ENCODE measurements at regions not wholly inside any gene's neighbourhood (a gene's known extent, or its start where the extent isn't known, plus 50 kb on each side); places are given as distances from the start of the nearest gene placed in this dataset.

DNA sequence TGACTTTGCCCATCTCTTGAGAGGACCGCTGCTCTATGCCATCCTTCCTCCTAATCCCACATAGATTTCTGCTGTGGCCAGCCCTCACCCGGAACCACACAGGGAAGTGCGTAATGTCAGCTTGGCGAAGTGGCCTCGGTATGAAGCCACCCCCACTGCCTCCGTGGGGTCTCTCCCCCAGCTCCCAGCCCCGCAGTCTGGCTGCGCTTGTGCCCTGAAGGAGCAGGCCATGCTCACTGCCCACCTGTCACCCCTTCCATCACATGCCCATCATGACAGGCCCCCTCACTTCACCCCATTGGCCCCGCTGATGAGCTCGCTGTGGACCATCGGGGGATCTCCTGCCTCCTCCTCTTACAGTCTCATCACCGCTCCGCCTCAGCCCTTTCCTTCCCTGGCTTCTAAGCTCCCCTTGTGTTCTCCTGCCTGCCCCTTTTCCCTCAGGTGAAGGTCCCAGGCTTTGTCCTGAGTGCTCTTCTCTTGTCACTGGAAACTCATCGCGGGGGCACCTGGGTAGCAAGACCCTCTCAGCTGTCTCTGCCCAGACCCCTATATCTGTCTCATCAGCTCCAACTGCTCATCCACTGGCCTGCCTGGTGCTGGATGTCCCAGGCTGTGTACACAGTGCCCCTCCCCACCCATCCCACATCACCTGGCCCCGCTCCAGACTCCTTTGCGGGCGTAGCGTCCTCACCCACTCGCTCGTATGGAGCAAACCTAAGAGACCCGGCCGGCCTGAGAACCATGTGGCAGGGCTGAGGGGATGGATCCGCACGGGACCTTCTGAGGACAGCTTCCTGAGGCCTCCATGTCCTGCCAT lies 81.7 kb downstream of the GLI2 start:
- H3K36me3 ChIP-seq, result no peaks in the 10 kb centered on the region
- TF ChIP-seq, protein P1, sequence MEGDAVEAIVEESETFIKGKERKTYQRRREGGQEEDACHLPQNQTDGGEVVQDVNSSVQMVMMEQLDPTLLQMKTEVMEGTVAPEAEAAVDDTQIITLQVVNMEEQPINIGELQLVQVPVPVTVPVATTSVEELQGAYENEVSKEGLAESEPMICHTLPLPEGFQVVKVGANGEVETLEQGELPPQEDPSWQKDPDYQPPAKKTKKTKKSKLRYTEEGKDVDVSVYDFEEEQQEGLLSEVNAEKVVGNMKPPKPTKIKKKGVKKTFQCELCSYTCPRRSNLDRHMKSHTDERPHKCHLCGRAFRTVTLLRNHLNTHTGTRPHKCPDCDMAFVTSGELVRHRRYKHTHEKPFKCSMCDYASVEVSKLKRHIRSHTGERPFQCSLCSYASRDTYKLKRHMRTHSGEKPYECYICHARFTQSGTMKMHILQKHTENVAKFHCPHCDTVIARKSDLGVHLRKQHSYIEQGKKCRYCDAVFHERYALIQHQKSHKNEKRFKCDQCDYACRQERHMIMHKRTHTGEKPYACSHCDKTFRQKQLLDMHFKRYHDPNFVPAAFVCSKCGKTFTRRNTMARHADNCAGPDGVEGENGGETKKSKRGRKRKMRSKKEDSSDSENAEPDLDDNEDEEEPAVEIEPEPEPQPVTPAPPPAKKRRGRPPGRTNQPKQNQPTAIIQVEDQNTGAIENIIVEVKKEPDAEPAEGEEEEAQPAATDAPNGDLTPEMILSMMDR (IDR thresholded peaks at IDR 0.05; ENCODE audit: borderline replicate concordance), result no peak
- no peak overlapping the region for H3K27ac ChIP-seq (replicated peaks)
- peaks cover 47% of the 10 kb centered on the region for H3K27me3 ChIP-seq (ENCODE audit: low read depth)
- DNase-seq, result no peak
- H3K4me3 ChIP-seq, result no peak overlapping the region
- intact Hi-C loops (cut with micrococcal nuclease), result no loop called here
- no peaks in the 10 kb centered on the region for H3K4me1 ChIP-seq
- H3K9me3 ChIP-seq (replicated peaks), result no peaks in the 10 kb centered on the region

DNA sequence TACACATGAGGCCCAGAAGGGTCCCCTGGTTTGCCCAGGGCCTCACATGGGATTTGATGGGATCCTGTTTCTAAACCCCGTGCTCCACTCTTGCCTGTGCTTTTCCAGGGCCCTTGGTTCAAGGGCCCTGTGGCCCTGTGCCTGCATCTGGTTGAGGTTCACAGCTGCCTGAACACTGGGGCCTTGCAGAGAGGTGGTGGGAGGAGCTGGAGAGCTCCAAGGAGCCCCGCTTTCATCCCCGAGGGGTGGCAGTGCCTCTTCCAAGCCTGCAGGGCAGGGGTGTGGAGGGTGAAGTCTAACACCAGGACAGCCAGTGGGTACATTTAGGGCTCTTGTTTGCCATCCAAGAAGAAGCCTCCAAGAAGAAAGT lies 82.3 kb downstream of the GLI2 start:
- Histone ChIP-seq H3K4me3 (no peak overlapping the region), H3K27me3 (ENCODE audit: low read depth) (peaks cover 47% of the 10 kb centered on the region), H3K4me1 (no peaks in the 10 kb centered on the region), H3K36me3 (no peaks in the 10 kb centered on the region), H3K9me3 (replicated peaks) (no peaks in the 10 kb centered on the region), H3K27ac (replicated peaks) (no peak overlapping the region)
- intact Hi-C loops (cut with micrococcal nuclease), result no loop called here
- TF ChIP-seq, protein P1 (IDR thresholded peaks at IDR 0.05; ENCODE audit: borderline replicate concordance), result no peak
- DNase-seq, result no peak

DNA sequence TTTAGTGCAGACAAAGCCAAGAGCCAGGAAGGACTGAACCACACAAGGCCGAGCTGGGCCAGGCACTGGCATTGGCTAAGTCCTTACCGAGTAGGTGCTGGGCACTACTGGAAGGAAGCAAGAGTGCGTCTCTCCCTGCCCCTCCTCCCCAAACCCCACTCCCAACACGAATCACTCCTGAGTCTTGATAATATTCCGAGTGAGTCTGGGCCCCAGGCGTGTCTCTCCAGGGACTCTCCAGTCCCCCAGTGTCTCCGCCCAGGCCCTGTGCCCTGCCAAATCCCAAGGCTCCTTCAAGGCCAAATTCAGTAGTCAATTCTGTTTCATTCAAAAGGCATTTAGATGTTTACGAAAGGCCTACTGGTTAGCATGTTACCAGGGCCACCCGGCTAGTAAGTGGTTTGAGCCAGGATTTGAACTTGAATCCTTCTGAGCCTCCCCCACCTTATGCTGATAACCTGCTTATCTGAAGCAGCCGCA lies 82.8 kb downstream of the GLI2 start:
- Histone ChIP-seq H3K4me3 (no peak overlapping the region), H3K4me1 (no peaks in the 10 kb centered on the region), H3K27ac (replicated peaks) (no peak overlapping the region), H3K36me3 (no peaks in the 10 kb centered on the region), H3K9me3 (replicated peaks) (no peaks in the 10 kb centered on the region), H3K27me3 (ENCODE audit: low read depth) (peaks cover 43% of the 10 kb centered on the region)
- TF ChIP-seq, protein P1 (IDR thresholded peaks at IDR 0.05; ENCODE audit: borderline replicate concordance), result no peak
- DNase-seq, result no peak
- intact Hi-C loops (cut with micrococcal nuclease), result no loop called here

DNA sequence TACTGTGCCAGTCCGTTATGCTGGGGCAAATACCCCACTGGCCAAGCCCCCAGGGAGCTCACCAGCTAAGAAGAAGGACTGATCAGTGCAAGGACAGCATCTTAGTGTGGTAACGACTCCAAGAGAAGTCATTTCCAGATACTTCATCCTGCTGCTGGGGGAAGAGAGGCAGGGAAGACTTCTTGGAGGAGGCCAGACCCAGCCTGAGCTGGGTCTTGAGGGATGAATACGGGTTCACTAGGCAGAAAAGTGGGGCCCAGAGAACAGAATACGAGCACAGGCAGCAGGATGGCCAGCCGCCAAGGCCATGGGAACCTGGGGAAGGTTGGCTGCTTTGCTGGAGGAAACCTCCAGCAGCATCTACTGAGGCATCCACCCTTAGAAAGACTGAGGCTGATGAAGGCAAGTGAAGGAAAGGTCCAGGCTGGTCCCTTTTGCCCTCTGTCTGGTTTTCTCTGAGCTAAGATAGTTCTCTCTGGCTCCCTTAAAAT lies 84.1 kb downstream of the GLI2 start:
- DNase-seq, result no peak
- TF ChIP-seq, protein P1 (IDR thresholded peaks at IDR 0.05; ENCODE audit: borderline replicate concordance), result no peak
- Histone ChIP-seq H3K4me1 (no peaks in the 10 kb centered on the region), H3K27ac (replicated peaks) (no peak overlapping the region), H3K27me3 (ENCODE audit: low read depth) (peaks cover 41% of the 10 kb centered on the region), H3K4me3 (no peak overlapping the region), H3K36me3 (no peaks in the 10 kb centered on the region), H3K9me3 (replicated peaks) (no peaks in the 10 kb centered on the region)
- intact Hi-C loops (cut with micrococcal nuclease), result no loop called here

DNA sequence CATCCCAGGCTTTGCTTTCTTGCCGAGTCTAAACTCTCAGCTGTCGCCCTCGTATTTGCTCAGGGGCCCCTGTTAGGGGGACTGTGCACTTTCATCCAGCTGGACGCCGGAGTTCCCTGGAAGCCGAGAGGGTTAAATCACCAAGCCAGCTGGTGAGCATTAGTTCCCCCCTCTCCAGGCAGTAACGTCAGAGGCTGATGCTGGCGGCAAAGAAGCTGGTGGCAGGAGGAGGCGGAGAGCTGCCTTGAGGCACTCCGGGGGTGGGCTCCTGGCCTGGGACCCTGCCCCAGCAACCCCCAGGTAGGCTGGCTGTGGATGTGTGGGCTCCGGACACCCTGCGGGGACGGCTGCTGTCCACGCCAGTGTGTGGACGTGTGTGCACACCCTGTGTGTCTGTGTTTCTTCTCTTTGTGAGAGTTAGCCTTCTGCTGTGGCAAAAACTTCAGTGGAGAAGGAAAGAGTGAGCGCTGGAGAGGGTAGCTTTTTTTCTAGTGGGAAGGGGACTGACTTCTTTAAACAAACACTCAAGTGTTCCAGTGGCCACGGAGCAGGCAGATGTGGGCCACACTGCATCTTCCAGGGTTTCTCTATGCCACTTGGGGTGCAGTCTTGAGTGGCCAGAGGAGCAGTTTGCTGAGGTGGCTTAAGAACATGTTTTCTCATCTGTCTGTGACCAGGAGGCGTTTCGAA lies 84.7 kb downstream of the GLI2 start:
- intact Hi-C loops (cut with micrococcal nuclease), result no loop called here
- Histone ChIP-seq H3K27me3 (ENCODE audit: low read depth) (peaks cover 36% of the 10 kb centered on the region), H3K4me1 (peaks cover 3% of the 10 kb centered on the region), H3K36me3 (no peaks in the 10 kb centered on the region), H3K9me3 (replicated peaks) (no peaks in the 10 kb centered on the region), H3K4me3 (no peak overlapping the region), H3K27ac (replicated peaks) (no peak overlapping the region)
- TF ChIP-seq, protein P1 (IDR thresholded peaks at IDR 0.05; ENCODE audit: borderline replicate concordance), result no peak
- DNase-seq, result no peak

Measured in left ventricle myocardium inferior (tissue), 1 donor.